GM06990 (cell line): ENCODE measurements at regions not wholly inside any gene's neighbourhood (a gene's known extent, or its start where the extent isn't known, plus 50 kb on each side); places are given as distances from the start of the nearest gene placed in this dataset.

Source experiments
- DNase-seq: peaks from one replicate; pipeline ENCODE4 v3.0.0-alpha.2; 2011; ENCODE audit not compliant: insufficient read length; ENCODE audit errors: extremely low read depth
- H3K27me3 ChIP-seq: replicated peaks from 2 replicates; pipeline ENCODE4 v1.6.0; 2011; ENCODE audit warnings: low read length; ENCODE audit not compliant: control insufficient read depth, insufficient read depth
- H3K36me3 ChIP-seq: 2 replicates; pipeline ENCODE4 v1.5.1; 2011; ENCODE audit warnings: low read length; ENCODE audit not compliant: control insufficient read depth, insufficient read depth
- H3K4me3 ChIP-seq: replicated peaks from 2 replicates; pipeline ENCODE4 v1.5.1; 2011; ENCODE audit warnings: low read depth, mild to moderate bottlenecking, control low read depth, low read length
- TF ChIP-seq, protein P1 (sequence below): IDR thresholded peaks from 2 replicates; pipeline ENCODE4 v1.5.1; 2011; ENCODE audit warnings: low read length, control low read depth, mild to moderate bottlenecking, inconsistent platforms; ENCODE audit not compliant: insufficient read depth, poor library complexity, severe bottlenecking

DNA sequence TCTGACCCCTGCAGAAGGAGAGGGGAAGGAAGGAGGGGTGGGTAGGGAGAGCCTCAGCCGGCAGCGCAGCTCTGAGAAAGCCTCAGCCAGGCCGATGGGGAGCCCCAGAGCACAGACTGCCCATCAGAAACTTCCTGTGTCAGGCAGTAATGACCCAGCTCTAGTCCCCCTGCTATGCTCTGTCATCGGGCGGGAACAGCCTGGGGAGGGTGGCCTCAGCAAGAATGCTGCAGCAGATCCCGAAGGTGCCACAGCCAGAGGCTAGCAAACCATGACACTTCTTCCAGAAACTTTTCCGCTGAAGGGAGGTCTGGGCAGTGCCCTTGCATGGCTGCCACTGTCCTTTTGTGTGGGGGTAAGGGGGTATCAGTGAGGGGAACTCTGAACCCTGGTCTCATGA is 279.0 kb downstream of the BCOR start:
- no peak for DNase-seq
- Histone ChIP-seq H3K36me3 (no peaks in the 10 kb centered on the region), H3K4me3 (no peak overlapping the region), H3K27me3 (no peaks in the 10 kb centered on the region; the same call in 1 of the 2 replicates)
- TF ChIP-seq, protein P1, sequence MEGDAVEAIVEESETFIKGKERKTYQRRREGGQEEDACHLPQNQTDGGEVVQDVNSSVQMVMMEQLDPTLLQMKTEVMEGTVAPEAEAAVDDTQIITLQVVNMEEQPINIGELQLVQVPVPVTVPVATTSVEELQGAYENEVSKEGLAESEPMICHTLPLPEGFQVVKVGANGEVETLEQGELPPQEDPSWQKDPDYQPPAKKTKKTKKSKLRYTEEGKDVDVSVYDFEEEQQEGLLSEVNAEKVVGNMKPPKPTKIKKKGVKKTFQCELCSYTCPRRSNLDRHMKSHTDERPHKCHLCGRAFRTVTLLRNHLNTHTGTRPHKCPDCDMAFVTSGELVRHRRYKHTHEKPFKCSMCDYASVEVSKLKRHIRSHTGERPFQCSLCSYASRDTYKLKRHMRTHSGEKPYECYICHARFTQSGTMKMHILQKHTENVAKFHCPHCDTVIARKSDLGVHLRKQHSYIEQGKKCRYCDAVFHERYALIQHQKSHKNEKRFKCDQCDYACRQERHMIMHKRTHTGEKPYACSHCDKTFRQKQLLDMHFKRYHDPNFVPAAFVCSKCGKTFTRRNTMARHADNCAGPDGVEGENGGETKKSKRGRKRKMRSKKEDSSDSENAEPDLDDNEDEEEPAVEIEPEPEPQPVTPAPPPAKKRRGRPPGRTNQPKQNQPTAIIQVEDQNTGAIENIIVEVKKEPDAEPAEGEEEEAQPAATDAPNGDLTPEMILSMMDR: no peak

DNA sequence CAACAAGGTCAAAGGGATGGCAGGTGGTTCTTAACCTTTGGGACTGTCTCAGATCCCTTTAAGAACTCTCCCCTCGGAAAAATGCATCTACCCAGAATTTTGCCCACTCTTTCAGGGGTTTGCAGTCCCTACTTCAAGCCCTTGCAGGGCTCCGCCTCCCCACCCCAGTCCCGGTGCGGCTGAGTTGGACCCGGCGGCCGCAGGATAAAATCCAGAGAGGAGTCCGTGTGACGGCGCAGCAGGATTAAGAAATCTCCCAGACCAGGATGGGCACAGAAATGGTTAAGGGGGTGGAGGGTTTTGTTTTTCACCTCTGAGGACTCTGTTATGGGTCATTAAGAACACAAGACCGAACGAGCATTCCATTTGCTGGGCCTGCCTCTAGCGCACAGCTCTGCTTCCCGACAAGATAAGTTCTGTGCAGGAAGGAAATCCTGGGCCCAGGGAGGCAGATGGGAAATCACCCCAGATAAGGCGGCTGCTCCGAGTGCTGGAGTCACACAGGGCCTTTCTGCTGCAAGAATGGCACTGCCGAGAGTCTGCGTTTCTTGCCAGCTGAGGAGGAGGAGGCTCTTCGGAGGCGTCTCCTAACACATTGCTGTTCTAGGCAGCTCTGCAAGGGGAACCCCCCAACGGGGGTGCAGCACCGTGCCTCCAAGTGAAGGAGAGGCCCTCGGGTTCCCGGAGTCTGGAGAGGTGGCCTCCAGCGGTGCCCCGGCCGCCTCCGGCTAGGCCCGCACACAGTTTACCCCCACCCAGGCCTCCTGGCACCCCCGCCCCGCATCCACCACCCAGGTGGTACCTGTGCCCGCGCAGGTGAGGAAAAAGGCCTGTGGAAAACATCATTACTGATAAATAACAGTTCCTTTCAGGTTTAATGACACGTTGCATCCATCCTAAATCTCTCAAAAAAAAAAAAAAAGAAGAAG is 277.6 kb downstream of the BCOR start:
- TF ChIP-seq, protein P1: no peak
- no peak overlapping the region for H3K4me3 ChIP-seq
- no peak for DNase-seq
- no peaks in the 10 kb centered on the region for H3K36me3 ChIP-seq
- H3K27me3 ChIP-seq: no peaks in the 10 kb centered on the region; the same call in 1 of the 2 replicates

DNA sequence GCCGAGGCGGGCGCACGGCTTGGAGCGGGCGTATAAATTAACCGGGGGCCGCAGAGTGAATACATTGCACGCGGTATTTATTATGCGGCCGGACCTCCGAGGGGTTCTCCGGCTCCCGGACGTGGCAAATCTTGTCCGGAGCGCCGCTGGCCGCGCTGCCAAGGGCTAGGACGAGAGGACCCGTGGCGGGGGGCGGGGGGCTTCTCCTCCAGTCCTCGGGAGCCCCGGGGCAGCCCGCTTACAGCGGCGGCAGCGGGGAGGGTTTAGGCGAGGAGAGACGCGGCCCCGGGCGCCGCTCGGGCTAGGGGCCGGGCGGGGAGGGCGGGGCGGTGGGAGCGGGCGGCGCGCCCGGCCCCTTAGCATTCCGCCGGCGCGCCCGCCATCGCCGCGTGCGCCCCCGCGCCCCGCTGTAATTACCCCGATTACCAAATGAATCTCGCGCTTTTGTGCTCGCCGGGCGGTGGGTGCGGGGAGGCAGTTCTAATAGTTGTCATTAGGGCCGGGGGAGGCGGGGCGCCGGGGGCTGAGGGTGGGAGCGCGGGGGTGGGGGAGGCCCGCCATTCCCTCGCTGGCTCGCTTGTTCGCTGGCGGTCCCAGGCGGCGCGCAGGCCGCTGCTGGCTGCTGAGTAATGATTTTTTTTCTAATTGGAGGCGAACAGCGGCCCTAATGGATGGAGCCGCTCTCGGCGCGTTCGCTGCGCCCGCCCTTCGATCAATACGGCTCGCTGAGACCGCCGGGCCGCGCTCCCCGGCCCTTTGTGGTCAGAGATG is 276.6 kb downstream of the BCOR start:
- H3K36me3 ChIP-seq: no peaks in the 10 kb centered on the region
- peak overlapping the region; percentile 47 for H3K4me3 ChIP-seq
- H3K27me3 ChIP-seq: no peaks in the 10 kb centered on the region; the same call in 1 of the 2 replicates
- no peak for DNase-seq
- TF ChIP-seq, protein P1: no peak

DNA sequence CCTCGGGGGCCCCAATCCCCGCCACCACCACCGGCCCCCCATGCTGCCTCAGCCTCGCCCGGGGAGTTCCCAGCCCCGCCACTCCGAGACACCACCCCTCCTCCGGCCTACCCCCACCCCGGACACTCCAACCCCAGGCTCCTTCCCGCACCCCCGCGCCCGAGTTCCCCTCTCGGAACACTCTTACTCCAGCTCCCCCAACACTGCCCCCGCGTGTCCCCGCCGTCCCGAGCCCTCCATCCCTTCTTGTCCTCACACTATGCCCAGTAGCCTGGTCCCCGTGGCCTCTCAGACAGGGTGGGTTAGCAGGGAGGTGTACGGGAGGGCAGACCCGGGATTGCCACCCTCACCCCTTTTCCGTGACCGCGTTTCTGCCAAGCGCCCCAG is 276.1 kb downstream of the BCOR start:
- Histone ChIP-seq H3K36me3 (no peaks in the 10 kb centered on the region), H3K27me3 (no peaks in the 10 kb centered on the region; the same call in 1 of the 2 replicates), H3K4me3 (no peak overlapping the region; the same call in 1 of the 2 replicates)
- DNase-seq: no peak
- TF ChIP-seq, protein P1: no peak

DNA sequence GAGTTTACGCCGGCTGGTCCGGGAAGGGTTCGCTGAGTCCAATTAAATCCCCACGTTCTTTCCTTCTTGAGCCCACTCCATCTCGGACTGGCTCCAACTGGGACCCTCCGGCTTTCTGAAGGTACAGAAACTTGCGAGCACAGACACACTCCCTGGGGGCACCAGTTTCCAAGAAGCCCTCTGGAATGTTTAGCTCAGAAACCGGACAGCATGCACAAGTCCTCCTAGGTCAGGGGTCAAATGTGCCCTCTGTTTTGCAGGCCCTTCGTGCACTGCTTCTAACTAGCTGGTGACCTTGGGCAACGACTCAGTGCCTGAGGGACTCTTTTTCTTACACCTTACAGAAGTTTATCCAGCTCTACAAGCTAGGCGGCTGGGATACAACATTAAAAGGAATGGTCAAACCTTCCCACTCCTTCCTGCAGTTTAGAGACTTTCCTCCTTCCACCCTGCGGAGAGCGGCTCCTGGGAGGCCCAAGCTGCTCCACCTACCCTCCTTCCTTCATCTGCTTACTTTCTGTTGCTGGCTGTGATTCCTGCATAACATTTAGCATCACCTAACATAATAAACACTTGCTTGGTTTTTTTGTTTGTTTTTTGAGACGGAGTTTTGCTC is 275.5 kb downstream of the BCOR start:
- no peaks in the 10 kb centered on the region; the same call in 1 of the 2 replicates for H3K27me3 ChIP-seq
- no peak for DNase-seq
- H3K36me3 ChIP-seq: no peaks in the 10 kb centered on the region
- H3K4me3 ChIP-seq: no peak overlapping the region
- TF ChIP-seq, protein P1: no peak
